IMR-90 (cell line): ENCODE measurements at regions not wholly inside any gene's neighbourhood (a gene's known extent, or its start where the extent isn't known, plus 50 kb on each side); places are given as distances from the start of the nearest gene placed in this dataset.

ENCODE experiments used
- ATAC-seq: fragments of 200-7000 bp; cut with Tn5 transposase; 2 replicates; pipeline ENCODE4 v1.9.1; 2020; ENCODE audit warnings: low read depth, mild to moderate bottlenecking, moderate library complexity
- BruUV-seq: library from RNA; stranded (reverse); fragments of 400-500 nt; replicated peaks from 2 replicates; lab custom pipeline; 2021; lab: Mats Ljungman, UMichigan
- CTCF ChIA-PET: fragments of 300-600 bp; formaldehyde crosslinking; extraction: SDS; loops from one replicate; lab custom pipeline; 2021; ENCODE audit warnings: antibody characterized with exemption; lab: Yijun Ruan, JAX
- POLR2A ChIA-PET: fragments of 300-600 bp; sonication (Branson Sonifier 250); formaldehyde crosslinking; loops from one replicate; lab custom pipeline; 2022; ENCODE audit warnings: antibody characterized with exemption; ENCODE audit not compliant: unreplicated experiment; lab: Charles Lee
- DNase-seq: peaks from one replicate; pipeline ENCODE4 v3.0.0; 2013
- H2AFZ ChIP-seq: replicated peaks from 2 replicates; pipeline ENCODE3; 2013; ENCODE audit warnings: low read length, mild to moderate bottlenecking; ENCODE audit not compliant: poor library complexity
- H2AK5ac ChIP-seq: 2 replicates; pipeline ENCODE4 v1.6.1; 2013; ENCODE audit warnings: low read depth, low read length, inconsistent platforms
- H2AK9ac ChIP-seq: replicated peaks from 2 replicates; pipeline ENCODE3; 2013; ENCODE audit warnings: mild to moderate bottlenecking, low read depth, low read length, moderate library complexity; ENCODE audit not compliant: poor library complexity
- H2BK120ac ChIP-seq: 2 replicates; pipeline ENCODE4 v1.6.1; 2013; ENCODE audit warnings: low read depth, low read length, inconsistent platforms
- H2BK15ac ChIP-seq: 3 replicates; pipeline ENCODE4 v1.6.1; 2013; ENCODE audit warnings: low read depth, low read length, inconsistent platforms
- H2BK20ac ChIP-seq: 2 replicates; pipeline ENCODE4 v1.6.1; 2013; ENCODE audit warnings: low read depth, mild to moderate bottlenecking, inconsistent platforms, low read length, moderate library complexity
- H2BK5ac ChIP-seq: 2 replicates; pipeline ENCODE4 v1.6.1; 2013; ENCODE audit warnings: mild to moderate bottlenecking, low read depth, low read length, inconsistent platforms; ENCODE audit not compliant: poor library complexity, severe bottlenecking
- H3K14ac ChIP-seq: replicated peaks from 2 replicates; pipeline ENCODE4 v1.6.1; 2013; ENCODE audit warnings: low read depth, low read length, inconsistent platforms
- H3K18ac ChIP-seq: 2 replicates; pipeline ENCODE4 v1.6.1; 2013; ENCODE audit warnings: low read depth, low read length, control low read depth
- H3K23ac ChIP-seq: 2 replicates; pipeline ENCODE4 v1.6.1; 2013; ENCODE audit warnings: low read depth, low read length, inconsistent platforms
- H3K27ac ChIP-seq: 2 replicates; pipeline ENCODE4 v1.5.1; 2013; ENCODE audit warnings: mild to moderate bottlenecking, control low read depth, low read length; ENCODE audit not compliant: insufficient read depth
- H3K27me3 ChIP-seq: 2 replicates; pipeline ENCODE4 v1.6.1; 2013; ENCODE audit warnings: low read length; ENCODE audit not compliant: control insufficient read depth, insufficient read depth
- H3K36me3 ChIP-seq: 2 replicates; pipeline ENCODE4 v1.6.1; 2013; ENCODE audit warnings: low read length, mixed read lengths; ENCODE audit not compliant: control insufficient read depth, insufficient read depth
- H3K4ac ChIP-seq: 2 replicates; pipeline ENCODE4 v1.6.1; 2013; ENCODE audit warnings: low read depth, low read length, inconsistent platforms
- H3K4me1 ChIP-seq: 2 replicates; pipeline ENCODE4 v1.6.1; 2013; ENCODE audit warnings: low read length, mixed read lengths; ENCODE audit not compliant: control insufficient read depth, insufficient read depth
- H3K4me2 ChIP-seq: 2 replicates; pipeline ENCODE4 v1.6.1; 2013; ENCODE audit warnings: low read depth, mild to moderate bottlenecking, control low read depth, low read length, moderate library complexity
- H3K4me3 ChIP-seq: 2 replicates; pipeline ENCODE4 v1.5.1; 2013; ENCODE audit warnings: low read depth, mild to moderate bottlenecking, control low read depth, low read length, moderate library complexity; ENCODE audit not compliant: insufficient read depth
- H3K56ac ChIP-seq: 2 replicates; pipeline ENCODE4 v1.6.1; 2013; ENCODE audit warnings: low read length, inconsistent platforms; ENCODE audit not compliant: insufficient read depth; ENCODE audit errors: extremely low read depth
- H3K79me1 ChIP-seq, 2 experiments: 2 replicates each; pipeline ENCODE4 v1.6.1; 2013; ENCODE audit warnings: low read length in 2 of 2, inconsistent platforms in 1 of 2, low read depth in 1 of 2
- H3K9ac ChIP-seq: 2 replicates; pipeline ENCODE4 v1.6.1; 2013; ENCODE audit warnings: low read depth, low read length, control low read depth
- H3K9me1 ChIP-seq: 2 replicates; pipeline ENCODE4 v1.6.1; 2013; ENCODE audit warnings: low read length, inconsistent platforms; ENCODE audit not compliant: insufficient read depth
- H3K9me3 ChIP-seq: 2 replicates; pipeline ENCODE4 v1.6.1; 2013; ENCODE audit warnings: low read length; ENCODE audit not compliant: control insufficient read depth, insufficient read depth
- H4K20me1 ChIP-seq: 2 replicates; pipeline ENCODE4 v1.6.1; 2013; ENCODE audit warnings: low read length, inconsistent platforms; ENCODE audit not compliant: insufficient read depth
- H4K5ac ChIP-seq: 2 replicates; pipeline ENCODE4 v1.6.1; 2013; ENCODE audit warnings: mild to moderate bottlenecking, low read depth, low read length, control low read depth
- H4K8ac ChIP-seq, 2 experiments: 2 replicates each; pipeline ENCODE4 v1.6.1; 2013; ENCODE audit warnings: low read depth in 2 of 2, low read length in 2 of 2, control low read depth in 1 of 2, inconsistent platforms in 1 of 2
- H4K91ac ChIP-seq: 2 replicates; pipeline ENCODE4 v1.6.1; 2013; ENCODE audit warnings: low read depth, low read length, inconsistent platforms; ENCODE audit not compliant: insufficient read depth
- CHD1 ChIP-seq: IDR thresholded peaks from 2 replicates; pipeline ENCODE4 v1.6.1; 2012; ENCODE audit warnings: low read depth, low read length, improper control_type of control experiment
- ELK1 ChIP-seq: fragments of 150-350 bp; IDR thresholded peaks from 2 replicates; pipeline ENCODE4 v1.6.1; 2016; ENCODE audit warnings: low read depth, mild to moderate bottlenecking, low read length, moderate library complexity, borderline replicate concordance
- WGBS, 2 experiments: methylation state at CpG; one replicate each; pipeline versions ENCODE4 v1.1.5 to v1.1.7; 2013; ENCODE audit warnings: missing lambda C conversion rate in 2 of 2; ENCODE audit not compliant: insufficient read length in 1 of 2; ENCODE audit errors: extremely low coverage in 2 of 2; 5-methylcytosine and 5-hydroxymethylcytosine counted together
- dilution Hi-C: fragments of 300-500 bp; cut with HindIII; formaldehyde crosslinking; loops from one replicate; pipeline ENCODE4 v1.14.3; 2018; ENCODE audit warnings: low sequenced_read_pairs; ENCODE audit not compliant: unreplicated experiment
- in situ Hi-C: fragments of 300-500 bp; cut with MboI; formaldehyde crosslinking; loops from 3 replicates; pipeline ENCODE4 v1.14.3; 2019; ENCODE audit warnings: low sequenced_read_pairs, inconsistent platforms, mixed read lengths
- intact Hi-C: fragments of 100-400 bp; cut with micrococcal nuclease; formaldehyde crosslinking; loops from 2 replicates; pipeline ENCODE4 v1.10.0; 2022

- no peak overlapping the region for H2BK15ac ChIP-seq
- H3K14ac ChIP-seq, result no peak overlapping the region
- H4K91ac ChIP-seq, result no peak overlapping the region
- DNase-seq (no peak), ATAC-seq (no peak)
- no peak overlapping the region for H3K9ac ChIP-seq
- H3K9me3 ChIP-seq, result no peaks in the 10 kb centered on the region
- no peak overlapping the region for H3K56ac ChIP-seq
- no TSS peak for BruUV-seq
- CTCF ChIA-PET, result no interaction called here
- POLR2A ChIA-PET, result no interaction called here
- no peaks in the 10 kb centered on the region for H3K79me1 ChIP-seq
- no peaks in the 10 kb centered on the region for H3K27me3 ChIP-seq
- no peak overlapping the region for H2AK5ac ChIP-seq
- TF ChIP-seq ELK1 (no peak), CHD1 (no peak)
- no peak overlapping the region for H2AFZ ChIP-seq
- no peak overlapping the region for H3K4ac ChIP-seq
- no peak overlapping the region for H2AK9ac ChIP-seq
- no CpG with 5 or more reads among the region's 2 CpGs for WGBS, 2 experiments
- H3K9me1 ChIP-seq, result no peaks in the 10 kb centered on the region
- H2BK5ac ChIP-seq, result no peak overlapping the region
- H3K18ac ChIP-seq, result no peak overlapping the region
- dilution Hi-C loops, result no loop called here
- no peak overlapping the region for H4K8ac ChIP-seq
- H3K23ac ChIP-seq, result no peak overlapping the region
- intact Hi-C loops, result no loop called here
- H3K4me3 ChIP-seq, result no peak overlapping the region
- H3K27ac ChIP-seq, result no peak overlapping the region
- no peak overlapping the region for H4K5ac ChIP-seq
- H2BK20ac ChIP-seq, result no peak overlapping the region
- no peaks in the 10 kb centered on the region for H3K4me1 ChIP-seq
- H3K4me2 ChIP-seq, result no peak overlapping the region
- no peaks in the 10 kb centered on the region for H4K20me1 ChIP-seq
- H3K36me3 ChIP-seq, result no peaks in the 10 kb centered on the region
- no peak overlapping the region for H2BK120ac ChIP-seq
- in situ Hi-C loops, result no loop called here
Observed at GRCh38 chr5:91611746-91612145, 228.6 kb upstream of the ARRDC3 start.
